Spinal cord (tissue), 9 donors: ENCODE measurements at regions not wholly inside any gene's neighbourhood (a gene's known extent, or its start where the extent isn't known, plus 50 kb on each side); places are given as distances from the start of the nearest gene placed in this dataset.
"Not testable (repeated sequence)": the region's sequence is repeated elsewhere in the genome, so short reads cannot be mapped to it uniquely, and the experiment has no call there.

Experiments
- DNase-seq, 6 donors: peaks; one replicate each; pipeline versions ENCODE4 v3.0.0 to v3.0.0-alpha.2; 2013 to 2015; ENCODE audit warnings: low spot score in 6 of 6, low read depth in 4 of 6
- H3K27ac ChIP-seq: one replicate; pipeline ENCODE4 v1.5.1; 2013; ENCODE audit warnings: low read depth, low read length, control low read depth
- H3K27me3 ChIP-seq: one replicate; pipeline ENCODE4 v1.6.1; 2013; ENCODE audit warnings: low read length; ENCODE audit not compliant: control insufficient read depth, insufficient read depth
- H3K36me3 ChIP-seq: one replicate; pipeline ENCODE4 v1.6.1; 2013; ENCODE audit warnings: low read length; ENCODE audit not compliant: control insufficient read depth, insufficient read depth
- H3K4me1 ChIP-seq: one replicate; pipeline ENCODE4 v1.6.1; 2013; ENCODE audit warnings: low read length; ENCODE audit not compliant: control insufficient read depth, insufficient read depth
- H3K4me3 ChIP-seq: one replicate; pipeline ENCODE4 v1.5.1; 2013; ENCODE audit warnings: low read depth, low read length, control low read depth
- H3K9me3 ChIP-seq: one replicate; pipeline ENCODE4 v1.6.1; 2013; ENCODE audit warnings: low read length; ENCODE audit not compliant: control insufficient read depth, insufficient read depth
- WGBS: methylation state at CpG from one replicate; pipeline ENCODE4 v1.1.5; 2013; ENCODE audit warnings: missing lambda C conversion rate; ENCODE audit not compliant: insufficient coverage; 5-methylcytosine and 5-hydroxymethylcytosine counted together
- donor health status: healthy.

DNA sequence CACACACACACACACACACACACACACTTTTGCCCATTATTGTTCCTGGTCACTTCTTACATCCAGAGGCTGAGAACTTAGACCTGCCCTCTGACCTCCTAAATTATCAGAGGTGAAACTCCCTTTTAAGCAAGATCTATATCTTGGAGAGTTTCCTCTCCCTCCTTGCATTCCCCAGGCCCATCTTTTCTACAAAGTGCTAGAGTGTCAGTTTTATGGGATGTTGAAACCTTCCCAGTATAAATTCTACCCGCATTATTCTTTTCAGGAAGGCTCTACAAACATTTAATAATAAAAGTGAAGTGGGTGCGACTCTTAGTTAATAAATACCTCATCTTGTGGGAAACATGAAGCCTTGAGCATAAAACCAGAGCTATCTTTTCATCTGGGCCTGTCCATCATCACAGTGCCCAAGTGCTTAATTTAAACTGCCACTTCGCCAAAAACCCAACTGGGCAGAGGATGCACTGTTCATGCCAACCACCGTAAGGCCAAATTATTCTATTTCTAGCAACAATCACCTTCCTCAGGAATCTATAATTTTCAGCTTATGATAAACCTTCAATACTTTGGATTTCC lies 458.2 kb upstream of the RUNX1 start:
- no peaks in the 10 kb centered on the region for H3K36me3 ChIP-seq
- no peak overlapping the region for H3K4me3 ChIP-seq
- peaks cover 7% of the 10 kb centered on the region for H3K4me1 ChIP-seq
- H3K27me3 ChIP-seq, result no peaks in the 10 kb centered on the region
- DNase-seq, result no peak
- no peak overlapping the region for H3K27ac ChIP-seq
- no peaks in the 10 kb centered on the region for H3K9me3 ChIP-seq
- 78% methylated on average over 1 of the region's 4 CpGs for WGBS

DNA sequence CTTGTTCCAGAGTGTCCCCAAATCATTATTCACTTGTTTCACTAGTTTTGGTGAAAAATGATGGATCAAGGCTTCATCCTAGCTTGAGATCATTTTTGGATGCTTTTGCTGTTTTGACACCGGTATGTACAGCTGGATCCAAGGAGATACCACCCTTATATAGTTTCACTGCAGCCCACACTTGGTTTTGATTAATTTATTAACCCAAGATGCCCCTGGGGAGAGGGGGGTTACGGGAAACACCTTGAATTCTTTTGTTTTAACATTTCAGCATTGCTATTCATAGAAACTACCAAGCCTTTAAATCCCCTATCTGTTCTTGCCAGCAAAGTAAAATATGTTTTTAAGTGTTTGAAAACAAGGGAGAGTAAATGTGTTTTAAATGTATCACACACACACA lies 457.7 kb upstream of the RUNX1 start:
- Histone ChIP-seq H3K4me1 (peaks cover 7% of the 10 kb centered on the region), H3K27me3 (no peaks in the 10 kb centered on the region)
- no CpG with 5 or more reads among the region's 2 CpGs for whole genome bisulfite sequencing

DNA sequence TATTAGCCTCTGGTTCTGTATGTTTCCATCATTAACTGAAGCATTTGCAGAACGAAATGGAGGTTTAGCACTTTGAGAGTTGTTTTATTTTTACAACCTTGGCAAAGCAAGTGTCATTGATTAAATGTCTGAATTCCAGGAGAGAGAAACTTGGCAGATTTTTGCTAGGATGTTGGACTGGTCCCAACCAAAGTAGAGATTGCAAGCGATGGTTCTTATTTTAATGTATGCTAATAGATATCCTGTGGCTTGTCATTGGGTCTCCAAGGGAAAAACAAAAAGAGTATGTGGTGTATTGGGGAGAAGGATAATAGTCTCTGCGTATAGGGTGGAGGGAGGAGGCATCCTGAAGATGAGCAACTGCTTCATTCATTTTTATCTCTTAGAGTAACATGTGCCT lies 457.2 kb upstream of the RUNX1 start:
- no peaks in the 10 kb centered on the region for H3K9me3 ChIP-seq
- no peaks in the 10 kb centered on the region for H3K27me3 ChIP-seq
- peak in 3 of 6 donors; percentile 36 to 88 (median 65) for DNase-seq
- no peak overlapping the region for H3K4me3 ChIP-seq
- H3K27ac ChIP-seq, result no peak overlapping the region
- 11% methylated on average over 1 of the region's 3 CpGs for WGBS
- no peaks in the 10 kb centered on the region for H3K36me3 ChIP-seq
- H3K4me1 ChIP-seq, result peaks cover 7% of the 10 kb centered on the region

More for the DNA sequence above, 457.7 kb upstream of the RUNX1 start:
- no peak overlapping the region for H3K27ac ChIP-seq
- no peaks in the 10 kb centered on the region for H3K36me3 ChIP-seq
- DNase-seq, result no peak
- no peak overlapping the region for H3K4me3 ChIP-seq
- H3K9me3 ChIP-seq, result no peaks in the 10 kb centered on the region

DNA sequence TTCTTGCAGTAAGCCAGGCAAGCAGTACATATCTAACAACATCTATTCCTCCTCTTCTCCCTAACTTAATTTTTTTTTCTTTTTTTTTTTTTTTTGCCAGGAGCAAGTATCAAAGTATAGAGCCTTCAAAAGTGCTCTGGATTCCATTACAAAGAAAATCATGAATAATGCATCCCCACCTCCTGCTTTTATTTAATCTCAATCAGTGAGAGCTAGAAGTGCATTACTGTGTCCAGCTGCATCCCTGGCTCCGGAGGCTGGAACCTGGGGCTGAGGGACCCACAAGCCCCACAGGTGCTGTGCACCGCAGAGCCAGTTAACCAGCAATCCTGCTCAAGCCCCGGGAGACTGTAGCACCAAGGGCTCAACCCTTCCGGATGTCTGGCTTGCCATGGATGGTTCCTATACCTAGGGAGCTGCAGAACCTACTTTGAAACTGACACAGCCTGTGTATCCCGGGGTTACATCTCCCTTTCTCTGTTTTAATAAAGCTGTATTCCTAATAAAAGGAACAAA lies 455.9 kb upstream of the RUNX1 start:
- WGBS, result 31% methylated on average over 4 of the region's 5 CpGs
- Histone ChIP-seq H3K9me3 (no peaks in the 10 kb centered on the region), H3K36me3 (no peaks in the 10 kb centered on the region), H3K4me1 (peaks cover 7% of the 10 kb centered on the region), H3K4me3 (no peak overlapping the region), H3K27ac (no peak overlapping the region), H3K27me3 (no peaks in the 10 kb centered on the region)
- DNase-seq, result no peak

DNA sequence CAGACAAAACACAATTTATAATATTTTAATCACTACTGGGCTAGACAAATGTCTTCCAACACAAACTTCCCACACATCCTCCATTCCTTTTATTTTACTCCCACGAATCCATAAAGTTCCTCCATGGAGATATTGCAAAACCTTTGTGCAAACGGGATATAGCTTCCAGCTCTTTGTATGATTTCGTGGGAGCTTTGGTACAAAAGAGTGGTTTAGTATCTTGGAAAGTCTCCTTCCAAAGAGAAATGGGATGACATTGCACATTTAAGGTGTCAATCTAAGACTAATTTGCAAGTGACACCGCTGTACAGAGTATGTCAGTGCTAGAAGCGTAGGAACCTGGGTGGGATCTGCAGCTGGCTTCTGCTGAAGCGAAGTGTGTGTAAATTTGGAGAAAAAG lies 455.2 kb upstream of the RUNX1 start:
- no peak for DNase-seq
- H3K36me3 ChIP-seq, result no peaks in the 10 kb centered on the region
- no peak overlapping the region for H3K4me3 ChIP-seq
- H3K9me3 ChIP-seq, result no peaks in the 10 kb centered on the region
- WGBS, result 61% methylated on average over 5 of the region's 6 CpGs
- peaks cover 7% of the 10 kb centered on the region for H3K4me1 ChIP-seq
- H3K27me3 ChIP-seq, result no peaks in the 10 kb centered on the region
- H3K27ac ChIP-seq, result no peak overlapping the region

DNA sequence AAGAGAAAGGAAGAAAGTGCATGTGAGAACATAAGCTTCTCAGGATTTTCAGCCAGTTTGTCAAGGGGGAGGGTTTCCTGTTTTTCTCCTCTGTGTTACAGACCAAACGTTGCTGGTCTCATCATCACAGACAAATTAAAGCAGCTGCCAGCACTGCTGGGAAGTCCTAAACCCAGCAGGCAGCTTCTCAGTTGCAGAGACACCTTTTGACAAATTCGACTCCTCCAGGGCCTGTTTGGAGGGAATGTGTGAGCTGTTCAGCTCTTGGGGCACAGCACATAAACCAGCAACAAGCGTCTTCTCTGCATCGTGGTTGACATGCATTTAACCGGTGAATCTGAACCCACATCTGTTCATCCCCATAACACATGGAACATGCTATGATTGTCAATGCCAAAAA lies 454.6 kb upstream of the RUNX1 start:
- WGBS, result 43% methylated on average over 3 of the region's 5 CpGs
- DNase-seq, result peak in 1 of 6 donors; percentile 73
- Histone ChIP-seq H3K27ac (no peak overlapping the region), H3K36me3 (no peaks in the 10 kb centered on the region), H3K9me3 (no peaks in the 10 kb centered on the region), H3K4me1 (peaks cover 7% of the 10 kb centered on the region), H3K27me3 (no peaks in the 10 kb centered on the region), H3K4me3 (no peak overlapping the region)

DNA sequence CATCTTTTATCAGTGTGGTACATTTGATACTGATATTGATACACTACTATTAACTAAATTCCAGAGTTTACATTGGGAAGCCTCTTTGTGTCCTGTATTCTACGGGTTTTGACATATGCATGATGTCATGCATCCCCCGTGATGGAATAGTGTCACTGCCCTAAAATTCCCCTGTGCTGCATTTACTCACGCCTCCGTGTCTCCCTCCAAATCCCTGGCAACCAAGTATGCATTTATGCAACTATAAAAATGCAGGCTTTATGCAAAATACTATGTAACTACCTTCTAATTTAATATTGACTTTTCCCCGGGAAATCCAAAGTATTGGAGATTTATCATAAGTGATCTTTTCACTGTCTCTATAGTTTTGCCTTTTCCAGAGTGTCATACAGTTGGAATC lies 453.7 kb upstream of the RUNX1 start:
- H3K27ac ChIP-seq, result no peak overlapping the region

DNA sequence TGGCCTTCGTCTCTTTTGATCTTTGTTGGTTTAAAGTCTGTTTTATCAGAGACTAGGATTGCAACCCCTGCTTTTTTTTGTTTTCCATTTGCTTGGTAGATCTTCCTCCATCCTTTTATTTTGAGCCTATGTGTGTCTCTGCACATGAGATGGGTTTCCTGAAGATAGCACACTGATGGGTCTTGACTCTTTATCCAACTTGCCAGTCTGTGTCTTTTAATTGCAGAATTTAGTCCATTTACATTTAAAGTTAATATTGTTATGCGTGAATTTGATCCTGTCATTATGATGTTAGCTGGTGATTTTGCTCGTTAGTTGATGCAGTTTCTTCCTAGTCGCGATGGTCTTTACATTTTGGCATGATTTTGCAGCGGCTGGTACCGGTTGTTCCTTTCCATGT lies 448.4 kb upstream of the RUNX1 start:
- DNase-seq, H3K27me3 ChIP-seq, H3K36me3 ChIP-seq, H3K4me3 ChIP-seq, H3K9me3 ChIP-seq, H3K27ac ChIP-seq, H3K4me1 ChIP-seq: not testable (repeated sequence)
- WGBS, result no CpG with 5 or more reads among the region's 7 CpGs

More for the DNA sequence above, 453.7 kb upstream of the RUNX1 start:
- H3K9me3 ChIP-seq, result no peaks in the 10 kb centered on the region
- H3K4me1 ChIP-seq, result peaks cover 7% of the 10 kb centered on the region
- H3K27me3 ChIP-seq, result no peaks in the 10 kb centered on the region
- no peak for DNase-seq
- H3K36me3 ChIP-seq, result no peaks in the 10 kb centered on the region
- 33% methylated on average over 1 of the region's 5 CpGs for WGBS
- H3K4me3 ChIP-seq, result no peak overlapping the region

DNA sequence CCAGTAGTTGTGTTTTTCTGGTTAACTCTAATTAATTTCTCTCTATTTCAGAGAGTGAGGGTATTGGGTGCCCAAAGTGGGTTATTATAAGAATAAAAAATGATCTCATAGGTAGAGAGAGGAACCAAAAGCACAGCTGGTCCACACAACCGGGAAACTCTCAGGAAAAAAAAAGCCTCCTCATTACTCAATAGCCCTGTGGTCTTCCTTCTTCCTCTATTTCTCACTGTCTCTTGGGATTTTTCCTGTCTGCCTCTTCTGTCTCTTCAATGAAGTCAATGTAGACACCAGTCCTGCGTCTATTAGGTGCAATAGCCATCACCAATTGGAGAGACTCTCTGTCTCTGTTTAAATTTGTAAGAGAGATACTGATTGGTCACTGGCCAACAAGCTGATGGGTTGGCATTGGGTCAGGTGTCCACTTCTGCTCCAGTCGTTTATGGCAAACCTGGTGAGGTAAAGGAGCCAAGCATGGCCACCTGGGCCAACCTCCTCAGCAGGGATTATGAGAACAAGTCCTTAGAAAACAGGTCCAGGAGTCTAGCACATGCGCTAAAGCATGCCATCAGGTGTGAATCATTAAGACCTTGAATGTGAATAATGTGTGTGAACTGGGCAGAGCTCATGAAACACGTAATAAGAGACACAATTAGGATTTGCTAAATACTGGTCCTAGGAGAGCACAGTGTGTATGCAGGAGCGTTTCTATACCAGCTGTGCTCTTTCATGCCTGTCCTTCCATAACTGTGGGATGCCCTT lies 443.0 kb upstream of the RUNX1 start:
- DNase-seq, result no peak
- H3K27me3 ChIP-seq, result no peaks in the 10 kb centered on the region
- H3K36me3 ChIP-seq, result no peaks in the 10 kb centered on the region
- H3K27ac ChIP-seq, result no peak overlapping the region
- no peaks in the 10 kb centered on the region for H3K4me1 ChIP-seq
- H3K9me3 ChIP-seq, result no peaks in the 10 kb centered on the region
- WGBS, result 97% methylated on average over 5 of the region's 6 CpGs
- no peak overlapping the region for H3K4me3 ChIP-seq

DNA sequence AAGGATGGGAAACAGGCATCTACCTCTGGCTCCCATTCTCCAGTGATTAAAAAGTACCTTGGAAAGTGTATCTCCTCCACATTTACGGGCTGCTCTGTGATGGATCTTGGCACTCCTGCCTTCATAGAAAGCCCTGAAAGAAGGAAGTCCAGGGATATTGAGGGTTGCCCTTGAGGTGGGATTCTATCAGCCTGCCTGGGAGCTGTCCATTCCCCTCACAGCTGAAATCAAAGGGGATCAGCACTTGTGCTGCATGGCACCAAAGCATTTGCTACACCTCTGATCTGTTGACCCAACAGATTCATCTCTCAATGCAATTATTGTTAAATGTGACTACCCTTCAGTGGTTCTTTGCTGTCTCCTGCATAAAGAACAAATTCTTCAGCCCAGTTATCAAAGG lies 442.0 kb upstream of the RUNX1 start:
- no peak for DNase-seq
- Histone ChIP-seq H3K27me3 (no peaks in the 10 kb centered on the region), H3K36me3 (no peaks in the 10 kb centered on the region), H3K9me3 (no peaks in the 10 kb centered on the region), H3K4me3 (no peak overlapping the region), H3K27ac (no peak overlapping the region), H3K4me1 (no peaks in the 10 kb centered on the region)
- WGBS, result 60% methylated on average over 1 of the region's 1 CpG
